CD14-positive monocyte (primary cell): ENCODE measurements at regions not wholly inside any gene's neighbourhood (a gene's known extent, or its start where the extent isn't known, plus 50 kb on each side); places are given as distances from the start of the nearest gene placed in this dataset.

ENCODE experiments used
- DNase-seq, 3 donors: peaks; one replicate each; pipeline ENCODE4 v3.0.0-alpha.2; 2011 to 2022
- H2AFZ ChIP-seq: 2 replicates; pipeline ENCODE4 v1.6.0; 2012; ENCODE audit warnings: mild to moderate bottlenecking, low read depth, low read length, inconsistent platforms; ENCODE audit not compliant: insufficient read depth, poor library complexity, severe bottlenecking
- H3K27ac ChIP-seq, 2 donors: 1 replicate in 1 of 2; 2 replicates in 1 of 2; pipeline ENCODE4 v1.5.1; 2012 to 2013; ENCODE audit warnings: low read length in 2 of 2, control low read depth in 1 of 2, inconsistent platforms in 1 of 2, low read depth in 1 of 2, mild to moderate bottlenecking in 1 of 2
- H3K27me3 ChIP-seq, 2 donors: one replicate each; pipeline versions ENCODE4 v1.6.0 to v1.6.1; 2011 to 2013; ENCODE audit warnings: low read length in 2 of 2; ENCODE audit not compliant: control insufficient read depth in 2 of 2, insufficient read depth in 2 of 2
- H3K36me3 ChIP-seq, 2 donors: replicated peaks in 1 of 2; 1 replicate in 1 of 2; 2 replicates in 1 of 2; pipeline versions ENCODE4 v1.5.1 to v1.6.1; 2012 to 2013; ENCODE audit warnings: low read length in 2 of 2, control low read depth in 1 of 2, inconsistent platforms in 1 of 2, mild to moderate bottlenecking in 1 of 2; ENCODE audit not compliant: insufficient read depth in 2 of 2, control insufficient read depth in 1 of 2
- H3K4me1 ChIP-seq, 2 donors: 1 replicate in 1 of 2; 2 replicates in 1 of 2; pipeline versions ENCODE4 v1.5.1 to v1.6.1; 2012 to 2013; ENCODE audit warnings: low read length in 2 of 2, control low read depth in 1 of 2, inconsistent platforms in 1 of 2, mild to moderate bottlenecking in 1 of 2, moderate library complexity in 1 of 2; ENCODE audit not compliant: insufficient read depth in 2 of 2, control insufficient read depth in 1 of 2
- H3K4me2 ChIP-seq: replicated peaks from 2 replicates; pipeline ENCODE3; 2012; ENCODE audit warnings: low read length, moderate library complexity, mild to moderate bottlenecking; ENCODE audit not compliant: poor library complexity, severe bottlenecking; ENCODE audit errors: extremely low read depth
- H3K4me3 ChIP-seq, 3 experiments: fragments of 200-600 bp in 1 of 3; sonication (generic) in 1 of 3; replicated peaks in 1 of 3; 1 replicate in 2 of 3; 2 replicates in 1 of 3; pipeline ENCODE4 v1.5.1; 2011 to 2013; ENCODE audit warnings: low read length in 3 of 3, mild to moderate bottlenecking in 3 of 3, control low read depth in 2 of 3, low read depth in 2 of 3, inconsistent platforms in 1 of 3, moderate library complexity in 1 of 3
- H3K79me2 ChIP-seq: 2 replicates; pipeline ENCODE4 v1.6.0; 2012; ENCODE audit warnings: mild to moderate bottlenecking, control low read depth, inconsistent platforms, low read length, moderate library complexity; ENCODE audit not compliant: insufficient read depth
- H3K9ac ChIP-seq: 2 replicates; pipeline ENCODE4 v1.6.0; 2017; ENCODE audit warnings: low read length, mild to moderate bottlenecking; ENCODE audit not compliant: insufficient read depth, poor library complexity, severe bottlenecking
- H3K9me3 ChIP-seq, 2 donors: replicated peaks in 1 of 2; 1 replicate in 1 of 2; 2 replicates in 1 of 2; pipeline versions ENCODE4 v1.5.1 to v1.6.1; 2012 to 2013; ENCODE audit warnings: low read length in 2 of 2, control low read depth in 1 of 2; ENCODE audit not compliant: control insufficient read depth in 1 of 2, insufficient read depth in 1 of 2
- H4K20me1 ChIP-seq: 2 replicates; pipeline ENCODE4 v1.6.0; 2012; ENCODE audit warnings: mild to moderate bottlenecking, low read length, control low read depth, moderate library complexity; ENCODE audit not compliant: insufficient read depth
- H3K27ac Mint-ChIP-seq, 7 donors: one replicate each; pipeline ENCODE4 v1.8.0; 2020; ENCODE audit warnings: mild to moderate bottlenecking in 7 of 7, mixed read lengths in 7 of 7, moderate library complexity in 6 of 7, inconsistent platforms in 2 of 7
- H3K27me3 Mint-ChIP-seq, 3 donors: one replicate each; pipeline ENCODE4 v1.8.0; 2021 to 2022; ENCODE audit warnings: low read depth in 3 of 3, mild to moderate bottlenecking in 3 of 3, mixed read lengths in 3 of 3, moderate library complexity in 3 of 3, inconsistent platforms in 1 of 3
- H3K36me3 Mint-ChIP-seq, 2 donors: one replicate each; pipeline ENCODE4 v1.8.0; 2020; ENCODE audit warnings: mixed read lengths in 2 of 2, inconsistent platforms in 1 of 2, mild to moderate bottlenecking in 1 of 2
- H3K4me1 Mint-ChIP-seq: one replicate; pipeline ENCODE4 v1.8.0; 2020; ENCODE audit warnings: mild to moderate bottlenecking, mixed read lengths
- H3K4me3 Mint-ChIP-seq, 2 donors: one replicate each; pipeline ENCODE4 v1.8.0; 2020; ENCODE audit warnings: mild to moderate bottlenecking in 2 of 2, mixed read lengths in 2 of 2, moderate library complexity in 1 of 2
- H3K9me3 Mint-ChIP-seq, 7 donors: one replicate each; pipeline ENCODE4 v1.8.0; 2020 to 2022; ENCODE audit warnings: mixed read lengths in 7 of 7, mild to moderate bottlenecking in 6 of 7, moderate library complexity in 6 of 7, inconsistent platforms in 2 of 7
- CTCF ChIP-seq: fragments of 200-600 bp; IDR thresholded peaks from one replicate; pipeline ENCODE4 v1.8.0; 2022; ENCODE audit warnings: antibody characterized with exemption, mild to moderate bottlenecking
- WGBS: methylation state at CpG from one replicate; pipeline ENCODE4 v1.1.5; 2013; ENCODE audit warnings: missing lambda C conversion rate; ENCODE audit not compliant: insufficient coverage; 5-methylcytosine and 5-hydroxymethylcytosine counted together
- intact Hi-C, 2 donors: fragments of 100-400 bp; cut with micrococcal nuclease; formaldehyde crosslinking; loops; one replicate each; pipeline versions ENCODE4 v1.15.0 to v1.15.1; 2023

GRCh38 chr7:106167439-106168136, 55.5 kb upstream of the SYPL1 start:
- intact Hi-C loops = loop anchor here in 1 of 2 donors (10.0 kb wide), 1 partner anchor 57 kb away; no protein-coding TSS in a partner anchor
- H3K27me3 Mint-ChIP-seq = peaks cover 17 to 38% (median 24%) of the 10 kb centered on the region in 3 donors
- peaks cover 7 to 16% (median 12%) of the 10 kb centered on the region in 7 donors for H3K9me3 Mint-ChIP-seq
- no peak overlapping the region for H3K4me2 ChIP-seq
- no peak overlapping the region for H3K9ac ChIP-seq
- peak; percentile 15 to 30 (median 25) for DNase-seq
- no peaks in the 10 kb centered on the region for H4K20me1 ChIP-seq
- H3K27ac Mint-ChIP-seq = peak overlapping the region in 1 of 7 donors; percentile 75
- WGBS = 45% methylated on average over 2 of the region's 4 CpGs
- no peak overlapping the region for H3K27ac ChIP-seq
- peaks cover 8 to 12% of the 10 kb centered on the region in 2 donors for H3K9me3 ChIP-seq
- peaks cover 3% of the 10 kb centered on the region in 2 donors for H3K36me3 Mint-ChIP-seq
- no peak overlapping the region for H3K4me3 ChIP-seq
- no peak overlapping the region for H2AFZ ChIP-seq
- no peak overlapping the region for H3K4me3 Mint-ChIP-seq
- peaks cover 14 to 32% of the 10 kb centered on the region in 2 donors for H3K27me3 ChIP-seq
- H3K4me1 ChIP-seq = peaks cover 8 to 12% of the 10 kb centered on the region in 2 donors
- H3K79me2 ChIP-seq = no peaks in the 10 kb centered on the region
- H3K36me3 ChIP-seq = no peaks in the 10 kb centered on the region
- peaks cover 10% of the 10 kb centered on the region for H3K4me1 Mint-ChIP-seq
- no peak for TF ChIP-seq CTCF

DNA sequence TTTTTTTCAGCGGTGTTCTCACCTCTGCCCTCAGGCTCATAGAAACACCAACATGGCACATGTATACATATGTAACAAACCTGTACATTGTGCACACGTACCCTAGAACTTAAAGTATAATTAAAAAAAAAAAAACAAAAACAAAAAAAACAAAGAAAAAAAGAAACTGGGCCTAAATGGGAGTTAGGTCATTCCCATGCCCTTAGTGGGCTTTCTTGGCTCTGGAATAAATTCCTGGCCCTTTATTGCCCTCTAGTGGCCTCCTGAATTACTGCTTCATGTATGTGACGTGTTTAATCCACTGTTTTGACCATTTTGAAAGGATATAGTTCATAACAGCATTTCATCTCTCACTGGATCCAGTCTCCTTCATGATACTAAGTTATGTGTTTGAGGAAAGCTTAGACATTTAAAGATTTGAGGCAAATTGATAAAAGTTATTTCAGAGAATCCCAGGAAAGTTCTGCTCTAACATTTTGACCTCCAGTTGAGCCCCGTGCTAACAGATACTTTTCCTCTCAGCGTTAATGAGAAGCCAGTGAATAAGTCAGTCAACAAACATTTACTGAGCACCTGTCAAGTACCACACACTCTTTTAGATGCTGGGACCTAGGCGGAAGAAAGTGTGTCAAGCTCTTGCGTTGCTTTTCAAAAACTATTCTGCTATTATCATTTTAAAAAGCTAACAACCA, 54.7 kb upstream of the SYPL1 start:
- H3K9ac ChIP-seq = no peak overlapping the region
- no peaks in the 10 kb centered on the region for H3K36me3 ChIP-seq
- Mint-ChIP-seq H3K36me3 (peaks cover 3% of the 10 kb centered on the region in 2 donors), H3K27ac (peak overlapping the region in 3 of 7 donors; percentile 38 to 75 (median 64)), H3K4me3 (no peak overlapping the region), H3K4me1 (peaks cover 10% of the 10 kb centered on the region), H3K27me3 (peaks cover 17 to 43% (median 24%) of the 10 kb centered on the region in 3 donors), H3K9me3 (peaks cover 7 to 18% (median 15%) of the 10 kb centered on the region in 7 donors)
- DNase-seq = peak; percentile 29 to 77 (median 59)
- H3K27ac ChIP-seq = no peak overlapping the region
- intact Hi-C loops = loop anchor here in 1 of 2 donors (10.0 kb wide), 1 partner anchor 58 kb away; no protein-coding TSS in a partner anchor
- no peak overlapping the region for H3K4me2 ChIP-seq
- H3K4me3 ChIP-seq = no peak overlapping the region
- no peak overlapping the region for H2AFZ ChIP-seq
- no peaks in the 10 kb centered on the region for H3K79me2 ChIP-seq
- no peaks in the 10 kb centered on the region for H4K20me1 ChIP-seq
- peaks cover 11 to 13% of the 10 kb centered on the region in 2 donors for H3K9me3 ChIP-seq
- WGBS = 83% methylated on average over 3 of the region's 7 CpGs
- peaks cover 8 to 12% of the 10 kb centered on the region in 2 donors for H3K4me1 ChIP-seq
- peak; percentile 89 for TF ChIP-seq CTCF
- peaks cover 16 to 36% of the 10 kb centered on the region in 2 donors for H3K27me3 ChIP-seq
